GM12878 (cell line): ENCODE measurements at regions not wholly inside any gene's neighbourhood (a gene's known extent, or its start where the extent isn't known, plus 50 kb on each side); places are given as distances from the start of the nearest gene placed in this dataset.

Experiments
- BACH1 ChIP-seq: fragments of 450-650 bp; IDR thresholded peaks from 2 replicates; pipeline ENCODE4 v1.6.1; 2017; ENCODE audit warnings: mild to moderate bottlenecking, borderline replicate concordance
- EGR1 ChIP-seq, 2 experiments: IDR thresholded peaks; 1 replicate in 1 of 2; 2 replicates in 1 of 2; pipeline ENCODE4 v1.6.1; 2011 to 2012; ENCODE audit warnings: low read depth in 2 of 2, low read length in 2 of 2, borderline replicate concordance in 1 of 2, mild to moderate bottlenecking in 1 of 2, moderate library complexity in 1 of 2
- IKZF2 ChIP-seq, 2 experiments: fragments of 450-650 bp; IDR thresholded peaks; 2 replicates each; pipeline ENCODE4 v1.6.1; 2017; ENCODE audit warnings: mild to moderate bottlenecking in 2 of 2, moderate library complexity in 2 of 2
- SRF ChIP-seq, 2 experiments: IDR thresholded peaks; 2 replicates each; pipeline ENCODE4 v1.6.1; 2011; ENCODE audit warnings: low read depth in 2 of 2, low read length in 2 of 2, mild to moderate bottlenecking in 1 of 2, moderate library complexity in 1 of 2
- ZNF207 ChIP-seq: fragments of 450-650 bp; IDR thresholded peaks from 2 replicates; pipeline ENCODE4 v1.6.1; 2014; ENCODE audit warnings: antibody characterized with exemption, mild to moderate bottlenecking, borderline replicate concordance
- TF ChIP-seq, protein P1 (sequence below): fragments of 450-650 bp; conservative IDR thresholded peaks from 2 replicates; pipeline ENCODE4 v1.6.1; 2017; ENCODE audit warnings: mild to moderate bottlenecking, moderate library complexity
- TF ChIP-seq, protein P2 (sequence below): fragments of 450-650 bp; IDR thresholded peaks from 2 replicates; pipeline ENCODE4 v1.6.1; 2017; ENCODE audit warnings: antibody characterized with exemption, mild to moderate bottlenecking, moderate library complexity

DNA sequence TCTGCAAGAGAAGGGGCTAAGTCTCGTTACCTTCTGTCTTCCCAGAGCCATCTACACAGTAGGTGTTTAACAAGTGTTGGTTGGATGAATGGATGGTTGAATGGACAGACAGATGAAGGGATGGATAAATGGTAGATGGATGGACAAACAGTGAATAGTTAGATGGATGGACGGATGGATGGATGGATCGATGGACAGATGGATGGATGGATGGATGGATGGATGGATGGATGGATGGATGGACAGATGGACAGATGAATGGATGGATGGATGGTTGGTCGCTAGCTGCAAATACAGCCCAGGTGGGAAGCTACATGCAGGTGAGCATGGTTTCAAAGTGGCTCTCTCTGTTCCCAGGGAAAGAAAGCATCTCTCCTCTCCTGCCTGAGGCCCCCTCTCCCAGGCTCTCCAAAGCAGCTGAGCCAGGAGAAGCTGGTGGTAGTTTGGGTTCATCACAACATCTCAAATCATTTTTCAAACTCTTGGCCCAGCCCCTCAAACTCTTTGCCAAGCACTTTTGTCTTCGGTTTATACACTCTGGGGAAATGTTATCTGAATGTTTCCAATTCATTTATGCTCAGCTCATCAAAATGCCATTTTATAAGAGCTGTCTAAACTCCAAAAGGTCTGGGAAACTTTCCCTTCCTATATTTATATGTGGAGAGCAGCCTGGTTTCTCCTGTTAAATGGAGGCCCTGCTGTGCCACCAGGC is 192.7 kb downstream of the ANAPC1 start (continued):
- TF ChIP-seq SRF (IDR thresholded peaks at IDR 0.05; ENCODE audit: low read depth in 2 of 2, low read length in 2 of 2): no peak
- TF ChIP-seq, protein P1, sequence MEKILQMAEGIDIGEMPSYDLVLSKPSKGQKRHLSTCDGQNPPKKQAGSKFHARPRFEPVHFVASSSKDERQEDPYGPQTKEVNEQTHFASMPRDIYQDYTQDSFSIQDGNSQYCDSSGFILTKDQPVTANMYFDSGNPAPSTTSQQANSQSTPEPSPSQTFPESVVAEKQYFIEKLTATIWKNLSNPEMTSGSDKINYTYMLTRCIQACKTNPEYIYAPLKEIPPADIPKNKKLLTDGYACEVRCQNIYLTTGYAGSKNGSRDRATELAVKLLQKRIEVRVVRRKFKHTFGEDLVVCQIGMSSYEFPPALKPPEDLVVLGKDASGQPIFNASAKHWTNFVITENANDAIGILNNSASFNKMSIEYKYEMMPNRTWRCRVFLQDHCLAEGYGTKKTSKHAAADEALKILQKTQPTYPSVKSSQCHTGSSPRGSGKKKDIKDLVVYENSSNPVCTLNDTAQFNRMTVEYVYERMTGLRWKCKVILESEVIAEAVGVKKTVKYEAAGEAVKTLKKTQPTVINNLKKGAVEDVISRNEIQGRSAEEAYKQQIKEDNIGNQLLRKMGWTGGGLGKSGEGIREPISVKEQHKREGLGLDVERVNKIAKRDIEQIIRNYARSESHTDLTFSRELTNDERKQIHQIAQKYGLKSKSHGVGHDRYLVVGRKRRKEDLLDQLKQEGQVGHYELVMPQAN: no peak
- TF ChIP-seq BACH1: no peak
- TF ChIP-seq, protein P2, sequence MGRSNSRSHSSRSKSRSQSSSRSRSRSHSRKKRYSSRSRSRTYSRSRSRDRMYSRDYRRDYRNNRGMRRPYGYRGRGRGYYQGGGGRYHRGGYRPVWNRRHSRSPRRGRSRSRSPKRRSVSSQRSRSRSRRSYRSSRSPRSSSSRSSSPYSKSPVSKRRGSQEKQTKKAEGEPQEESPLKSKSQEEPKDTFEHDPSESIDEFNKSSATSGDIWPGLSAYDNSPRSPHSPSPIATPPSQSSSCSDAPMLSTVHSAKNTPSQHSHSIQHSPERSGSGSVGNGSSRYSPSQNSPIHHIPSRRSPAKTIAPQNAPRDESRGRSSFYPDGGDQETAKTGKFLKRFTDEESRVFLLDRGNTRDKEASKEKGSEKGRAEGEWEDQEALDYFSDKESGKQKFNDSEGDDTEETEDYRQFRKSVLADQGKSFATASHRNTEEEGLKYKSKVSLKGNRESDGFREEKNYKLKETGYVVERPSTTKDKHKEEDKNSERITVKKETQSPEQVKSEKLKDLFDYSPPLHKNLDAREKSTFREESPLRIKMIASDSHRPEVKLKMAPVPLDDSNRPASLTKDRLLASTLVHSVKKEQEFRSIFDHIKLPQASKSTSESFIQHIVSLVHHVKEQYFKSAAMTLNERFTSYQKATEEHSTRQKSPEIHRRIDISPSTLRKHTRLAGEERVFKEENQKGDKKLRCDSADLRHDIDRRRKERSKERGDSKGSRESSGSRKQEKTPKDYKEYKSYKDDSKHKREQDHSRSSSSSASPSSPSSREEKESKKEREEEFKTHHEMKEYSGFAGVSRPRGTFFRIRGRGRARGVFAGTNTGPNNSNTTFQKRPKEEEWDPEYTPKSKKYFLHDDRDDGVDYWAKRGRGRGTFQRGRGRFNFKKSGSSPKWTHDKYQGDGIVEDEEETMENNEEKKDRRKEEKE: no peak
- no peak for TF ChIP-seq ZNF207
- no peak for TF ChIP-seq IKZF2 (IDR thresholded peaks at IDR 0.05)
- TF ChIP-seq EGR1 (IDR thresholded peaks at IDR 0.05; ENCODE audit: borderline replicate concordance in 1 of 2, low read depth in 2 of 2, low read length in 2 of 2): no peak
